Activated T-helper 17 cell treated with anti-CD3 and anti-CD28 coated beads, Interleukin-2, amount 50 U/mL, for 72 hours (primary cell): ENCODE measurements at regions not wholly inside any gene's neighbourhood (a gene's known extent, or its start where the extent isn't known, plus 50 kb on each side); places are given as distances from the start of the nearest gene placed in this dataset.

Source experiments
- ATAC-seq: fragments of 150-1000 bp; cut with Tn5 transposase; replicated peaks from 2 replicates; pipeline ENCODE4 v1.10.0; 2021; ENCODE audit warnings: mild to moderate bottlenecking, moderate library complexity
- H3K27ac Mint-ChIP-seq: one replicate; pipeline ENCODE4 v1.8.0; 2022; ENCODE audit warnings: mixed read lengths
- H3K27me3 Mint-ChIP-seq: one replicate; pipeline ENCODE4 v1.8.0; 2022; ENCODE audit warnings: mixed read lengths
- H3K36me3 Mint-ChIP-seq: one replicate; pipeline ENCODE4 v1.8.0; 2022; ENCODE audit warnings: low read depth, mild to moderate bottlenecking, mixed read lengths
- H3K4me1 Mint-ChIP-seq: one replicate; pipeline ENCODE4 v1.8.0; 2022; ENCODE audit warnings: mixed read lengths
- H3K4me3 Mint-ChIP-seq: one replicate; pipeline ENCODE4 v1.8.0; 2022; ENCODE audit warnings: mild to moderate bottlenecking, mixed read lengths
- H3K9me3 Mint-ChIP-seq: one replicate; pipeline ENCODE4 v1.8.0; 2022; ENCODE audit warnings: mixed read lengths

GRCh38 chr1:187949567-187949966, 1120.8 kb downstream of the PLA2G4A start:
- Mint-ChIP-seq H3K27ac (no peak overlapping the region), H3K4me3 (no peak overlapping the region), H3K36me3 (no peaks in the 10 kb centered on the region), H3K9me3 (peaks cover 12% of the 10 kb centered on the region), H3K27me3 (no peaks in the 10 kb centered on the region), H3K4me1 (no peaks in the 10 kb centered on the region)
- no peak for ATAC-seq

- H3K4me1 Mint-ChIP-seq, result no peaks in the 10 kb centered on the region
- no peak overlapping the region for H3K4me3 Mint-ChIP-seq
- H3K9me3 Mint-ChIP-seq, result peaks cover 8% of the 10 kb centered on the region
- no peak overlapping the region for H3K27ac Mint-ChIP-seq
- H3K36me3 Mint-ChIP-seq, result no peaks in the 10 kb centered on the region
- no peaks in the 10 kb centered on the region for H3K27me3 Mint-ChIP-seq
- no peak for ATAC-seq
Observed at GRCh38 chr1:187951817-187952216, 1123.1 kb downstream of the PLA2G4A start.

GRCh38 chr1:187952446-187952845, 1123.7 kb downstream of the PLA2G4A start:
- no peak for ATAC-seq
- no peaks in the 10 kb centered on the region for H3K27me3 Mint-ChIP-seq
- no peaks in the 10 kb centered on the region for H3K4me1 Mint-ChIP-seq
- no peaks in the 10 kb centered on the region for H3K36me3 Mint-ChIP-seq
- H3K9me3 Mint-ChIP-seq, result peaks cover 4% of the 10 kb centered on the region
- no peak overlapping the region for H3K27ac Mint-ChIP-seq
- no peak overlapping the region for H3K4me3 Mint-ChIP-seq

- Mint-ChIP-seq H3K27ac (no peak overlapping the region), H3K27me3 (no peaks in the 10 kb centered on the region), H3K4me3 (no peak overlapping the region), H3K4me1 (no peaks in the 10 kb centered on the region), H3K9me3 (peaks cover 6% of the 10 kb centered on the region), H3K36me3 (no peaks in the 10 kb centered on the region)
- no peak for ATAC-seq
Observed at GRCh38 chr1:187956975-187957374, 1128.2 kb downstream of the PLA2G4A start.

GRCh38 chr1:187958207-187958606, 1129.5 kb downstream of the PLA2G4A start:
- Mint-ChIP-seq H3K4me1 (no peaks in the 10 kb centered on the region), H3K36me3 (no peaks in the 10 kb centered on the region), H3K4me3 (no peak overlapping the region), H3K9me3 (peaks cover 6% of the 10 kb centered on the region), H3K27ac (no peak overlapping the region), H3K27me3 (no peaks in the 10 kb centered on the region)
- ATAC-seq, result no peak

- H3K27me3 Mint-ChIP-seq, result no peaks in the 10 kb centered on the region
- no peaks in the 10 kb centered on the region for H3K4me1 Mint-ChIP-seq
- no peak overlapping the region for H3K4me3 Mint-ChIP-seq
- peaks cover 6% of the 10 kb centered on the region for H3K9me3 Mint-ChIP-seq
- H3K36me3 Mint-ChIP-seq, result no peaks in the 10 kb centered on the region
- ATAC-seq, result no peak
- no peak overlapping the region for H3K27ac Mint-ChIP-seq
Observed at GRCh38 chr1:187959062-187959461, 1130.3 kb downstream of the PLA2G4A start.

GRCh38 chr1:187960125-187960638, 1131.4 kb downstream of the PLA2G4A start:
- H3K4me3 Mint-ChIP-seq, result no peak overlapping the region
- no peaks in the 10 kb centered on the region for H3K4me1 Mint-ChIP-seq
- H3K27me3 Mint-ChIP-seq, result no peaks in the 10 kb centered on the region
- H3K9me3 Mint-ChIP-seq, result peaks cover 6% of the 10 kb centered on the region
- ATAC-seq, result no peak
- no peak overlapping the region for H3K27ac Mint-ChIP-seq
- H3K36me3 Mint-ChIP-seq, result no peaks in the 10 kb centered on the region

GRCh38 chr1:187961895-187962294, 1133.1 kb downstream of the PLA2G4A start:
- Mint-ChIP-seq H3K4me3 (no peak overlapping the region), H3K9me3 (peaks cover 6% of the 10 kb centered on the region), H3K27ac (no peak overlapping the region), H3K27me3 (no peaks in the 10 kb centered on the region), H3K4me1 (no peaks in the 10 kb centered on the region), H3K36me3 (no peaks in the 10 kb centered on the region)
- ATAC-seq, result no peak

- ATAC-seq, result no peak
- H3K9me3 Mint-ChIP-seq, result peaks cover 10% of the 10 kb centered on the region
Observed at GRCh38 chr1:187971851-187972250, 1143.1 kb downstream of the PLA2G4A start.

GRCh38 chr1:187977298-187977697, 1148.5 kb downstream of the PLA2G4A start:
- H3K27me3 Mint-ChIP-seq, result no peaks in the 10 kb centered on the region

More at GRCh38 chr1:187971851-187972250, 1143.1 kb downstream of the PLA2G4A start:
- H3K4me1 Mint-ChIP-seq, result no peaks in the 10 kb centered on the region
- H3K27me3 Mint-ChIP-seq, result no peaks in the 10 kb centered on the region
- H3K27ac Mint-ChIP-seq, result no peak overlapping the region
- no peaks in the 10 kb centered on the region for H3K36me3 Mint-ChIP-seq
- no peak overlapping the region for H3K4me3 Mint-ChIP-seq

GRCh38 chr1:187985145-187985896, 1156.6 kb downstream of the PLA2G4A start:
- Mint-ChIP-seq H3K27me3 (no peaks in the 10 kb centered on the region), H3K4me3 (no peak overlapping the region), H3K27ac (no peak overlapping the region), H3K36me3 (no peaks in the 10 kb centered on the region), H3K4me1 (no peaks in the 10 kb centered on the region), H3K9me3 (peaks cover 14% of the 10 kb centered on the region)
- no peak for ATAC-seq

More at GRCh38 chr1:187977298-187977697, 1148.5 kb downstream of the PLA2G4A start:
- Mint-ChIP-seq H3K4me3 (no peak overlapping the region), H3K4me1 (no peaks in the 10 kb centered on the region), H3K27ac (no peak overlapping the region), H3K36me3 (no peaks in the 10 kb centered on the region), H3K9me3 (peaks cover 12% of the 10 kb centered on the region)
- ATAC-seq, result no peak

GRCh38 chr1:187985897-187986654, 1157.3 kb downstream of the PLA2G4A start:
- Mint-ChIP-seq H3K9me3 (peaks cover 9% of the 10 kb centered on the region), H3K27ac (no peak overlapping the region), H3K4me3 (no peak overlapping the region), H3K4me1 (no peaks in the 10 kb centered on the region), H3K27me3 (no peaks in the 10 kb centered on the region), H3K36me3 (no peaks in the 10 kb centered on the region)
- no peak for ATAC-seq

- H3K4me1 Mint-ChIP-seq, result no peaks in the 10 kb centered on the region
- no peak overlapping the region for H3K4me3 Mint-ChIP-seq
- H3K27ac Mint-ChIP-seq, result no peak overlapping the region
- peaks cover 9% of the 10 kb centered on the region for H3K9me3 Mint-ChIP-seq
- ATAC-seq, result no peak
- no peaks in the 10 kb centered on the region for H3K27me3 Mint-ChIP-seq
- H3K36me3 Mint-ChIP-seq, result no peaks in the 10 kb centered on the region
Observed at GRCh38 chr1:187987236-187987776, 1158.6 kb downstream of the PLA2G4A start.

GRCh38 chr1:187991944-187992343, 1163.2 kb downstream of the PLA2G4A start:
- Mint-ChIP-seq H3K27me3 (no peaks in the 10 kb centered on the region), H3K27ac (no peak overlapping the region), H3K4me1 (no peaks in the 10 kb centered on the region), H3K9me3 (no peaks in the 10 kb centered on the region), H3K36me3 (no peaks in the 10 kb centered on the region), H3K4me3 (no peak overlapping the region)
- no peak for ATAC-seq

- H3K4me1 Mint-ChIP-seq, result no peaks in the 10 kb centered on the region
- no peak for ATAC-seq
- H3K4me3 Mint-ChIP-seq, result no peak overlapping the region
- no peak overlapping the region for H3K27ac Mint-ChIP-seq
- H3K27me3 Mint-ChIP-seq, result no peaks in the 10 kb centered on the region
- H3K36me3 Mint-ChIP-seq, result no peaks in the 10 kb centered on the region
- peaks cover 4% of the 10 kb centered on the region for H3K9me3 Mint-ChIP-seq
Observed at GRCh38 chr1:187996780-187997179, 1168.0 kb downstream of the PLA2G4A start.
